HEK293 (cell line): ENCODE measurements at regions not wholly inside any gene's neighbourhood (a gene's known extent, or its start where the extent isn't known, plus 50 kb on each side); places are given as distances from the start of the nearest gene placed in this dataset.

Experiments
- CTCF ChIA-PET: fragments of 350-600 bp; formaldehyde crosslinking; extraction: SDS; loops from one replicate; lab custom pipeline; 2021; ENCODE audit warnings: antibody characterized with exemption; lab: Yijun Ruan, JAX
- POLR2A ChIA-PET: fragments of 300-600 bp; formaldehyde crosslinking; extraction: SDS; loops from one replicate; lab custom pipeline; 2020; ENCODE audit warnings: antibody characterized with exemption, inconsistent platforms; lab: Yijun Ruan, JAX
- H3K27ac ChIP-seq: fragments of 200-500 bp; sonication (Bioruptor generic); 2 replicates; pipeline ENCODE4 v1.5.1; 2014; ENCODE audit warnings: low read depth, low read length, control low read depth, inconsistent platforms; ENCODE audit errors: extremely low read depth
- H3K36me3 ChIP-seq, 2 experiments: fragments of 200-500 bp in 1 of 2; sonication (Bioruptor generic) in 1 of 2; 1 replicate in 1 of 2; 2 replicates in 1 of 2; pipeline ENCODE4 v1.5.1; 2014 to 2017; ENCODE audit warnings: inconsistent platforms in 2 of 2, low read length in 2 of 2; ENCODE audit not compliant: control insufficient read depth in 2 of 2, insufficient read depth in 1 of 2
- H3K4me1 ChIP-seq: fragments of 200-500 bp; sonication (Bioruptor generic); 2 replicates; pipeline ENCODE4 v1.5.1; 2014; ENCODE audit warnings: mild to moderate bottlenecking, low read length, inconsistent platforms; ENCODE audit not compliant: control insufficient read depth, insufficient read depth
- H3K4me3 ChIP-seq: 2 replicates; pipeline ENCODE4 v1.5.1; 2011; ENCODE audit warnings: low read depth, mild to moderate bottlenecking, control low read depth, low read length, moderate library complexity
- H3K9me3 ChIP-seq: fragments of 200-500 bp; sonication (Bioruptor generic); 2 replicates; pipeline ENCODE4 v1.5.1; 2014; ENCODE audit warnings: low read depth, low read length, inconsistent platforms; ENCODE audit not compliant: control insufficient read depth, insufficient read depth
- OSR2 ChIP-seq: fragments of 450-650 bp; formaldehyde crosslinking; IDR thresholded peaks from 2 replicates; pipeline ENCODE4 v1.5.1; 2016; ENCODE audit warnings: missing biosample characterization, missing genetic modification characterization
- ZBTB21 ChIP-seq: fragments of 450-650 bp; formaldehyde crosslinking; IDR thresholded peaks from 2 replicates; pipeline ENCODE4 v1.5.1; 2017; ENCODE audit warnings: missing biosample characterization, missing genetic modification characterization
- ZBTB6 ChIP-seq: fragments of 450-650 bp; formaldehyde crosslinking; IDR thresholded peaks from 2 replicates; pipeline ENCODE4 v1.5.1; 2017; ENCODE audit warnings: missing biosample characterization, missing genetic modification characterization
- ZNF16 ChIP-seq: fragments of 450-650 bp; formaldehyde crosslinking; IDR thresholded peaks from 2 replicates; pipeline ENCODE4 v1.5.1; 2016; ENCODE audit warnings: low read depth, missing biosample characterization, missing genetic modification characterization
- ZNF174 ChIP-seq: fragments of 450-650 bp; formaldehyde crosslinking; IDR thresholded peaks from 2 replicates; pipeline ENCODE4 v1.5.0; 2017; ENCODE audit warnings: missing biosample characterization, mild to moderate bottlenecking, missing genetic modification characterization
- ZNF175 ChIP-seq: fragments of 450-650 bp; formaldehyde crosslinking; IDR thresholded peaks from 2 replicates; pipeline ENCODE4 v1.5.1; 2016; ENCODE audit warnings: missing biosample characterization, missing genetic modification characterization
- ZNF211 ChIP-seq: fragments of 450-650 bp; formaldehyde crosslinking; IDR thresholded peaks from 2 replicates; pipeline ENCODE4 v1.5.1; 2016; ENCODE audit warnings: low read depth, missing biosample characterization, missing genetic modification characterization
- ZNF292 ChIP-seq: fragments of 450-650 bp; formaldehyde crosslinking; IDR thresholded peaks from 2 replicates; pipeline ENCODE4 v1.5.1; 2016; ENCODE audit warnings: low read depth, missing biosample characterization, missing genetic modification characterization, borderline replicate concordance
- ZNF302 ChIP-seq: fragments of 450-650 bp; formaldehyde crosslinking; IDR thresholded peaks from 2 replicates; pipeline ENCODE4 v1.5.1; 2016; ENCODE audit warnings: missing biosample characterization, missing genetic modification characterization, low read depth
- ZNF501 ChIP-seq: fragments of 450-650 bp; formaldehyde crosslinking; IDR thresholded peaks from 2 replicates; pipeline ENCODE4 v1.5.1; 2016; ENCODE audit warnings: missing biosample characterization, missing genetic modification characterization
- ZNF664 ChIP-seq: fragments of 450-650 bp; formaldehyde crosslinking; IDR thresholded peaks from 2 replicates; pipeline ENCODE4 v1.5.1; 2016; ENCODE audit warnings: missing biosample characterization, missing genetic modification characterization
- TF ChIP-seq, protein P1 (sequence below): fragments of 450-650 bp; formaldehyde crosslinking; IDR thresholded peaks from 2 replicates; pipeline ENCODE4 v1.5.1; 2017; ENCODE audit warnings: missing biosample characterization, mild to moderate bottlenecking, missing genetic modification characterization, moderate library complexity
- TF ChIP-seq, protein P2 (sequence below): fragments of 450-650 bp; formaldehyde crosslinking; IDR thresholded peaks from 2 replicates; pipeline ENCODE4 v1.5.1; 2016; ENCODE audit warnings: missing biosample characterization, missing genetic modification characterization

DNA sequence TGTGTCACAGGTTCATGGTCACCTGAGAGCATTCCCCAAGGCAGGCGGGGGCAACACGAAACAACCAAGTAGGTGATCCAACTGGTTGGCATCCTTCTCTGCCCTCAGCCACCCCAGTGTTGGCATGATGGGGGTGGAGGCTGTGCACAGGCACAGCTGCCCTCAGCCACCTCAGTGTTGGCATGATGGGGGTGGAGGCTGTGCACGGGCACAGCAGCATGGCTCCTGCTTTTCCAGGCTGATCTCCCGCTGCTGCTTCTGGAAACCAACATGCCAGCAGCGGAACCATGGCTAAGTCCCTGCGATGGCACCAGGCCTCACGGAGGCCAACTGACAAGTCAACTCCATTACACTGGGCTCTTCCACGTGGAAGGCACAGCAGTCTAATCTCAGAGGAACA lies 447.8 kb downstream of the PTPRU start (continued):
- TF ChIP-seq, protein P1, sequence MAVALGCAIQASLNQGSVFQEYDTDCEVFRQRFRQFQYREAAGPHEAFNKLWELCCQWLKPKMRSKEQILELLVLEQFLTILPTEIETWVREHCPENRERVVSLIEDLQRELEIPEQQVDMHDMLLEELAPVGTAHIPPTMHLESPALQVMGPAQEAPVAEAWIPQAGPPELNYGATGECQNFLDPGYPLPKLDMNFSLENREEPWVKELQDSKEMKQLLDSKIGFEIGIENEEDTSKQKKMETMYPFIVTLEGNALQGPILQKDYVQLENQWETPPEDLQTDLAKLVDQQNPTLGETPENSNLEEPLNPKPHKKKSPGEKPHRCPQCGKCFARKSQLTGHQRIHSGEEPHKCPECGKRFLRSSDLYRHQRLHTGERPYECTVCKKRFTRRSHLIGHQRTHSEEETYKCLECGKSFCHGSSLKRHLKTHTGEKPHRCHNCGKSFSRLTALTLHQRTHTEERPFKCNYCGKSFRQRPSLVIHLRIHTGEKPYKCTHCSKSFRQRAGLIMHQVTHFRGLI (tag by site-specific recombination) = no peak
- no peak for TF ChIP-seq ZNF501 (tag by site-specific recombination)
- no peak for TF ChIP-seq ZBTB6 (tag by site-specific recombination)
- TF ChIP-seq ZNF302 (tag by site-specific recombination) = no peak
- no peak for TF ChIP-seq ZBTB21
- TF ChIP-seq, all 188 proteins: peak for 0

GRCh38 chr1:29683472-29683871 lies 447.1 kb downstream of the PTPRU start:
- TF ChIP-seq ZNF211 (tag by site-specific recombination) (no peak), ZNF664 (tag by site-specific recombination) (peak; percentile 41; the same call in 1 of the 2 replicates), OSR2 (tag by site-specific recombination) (no peak)
- TF ChIP-seq, protein P2, sequence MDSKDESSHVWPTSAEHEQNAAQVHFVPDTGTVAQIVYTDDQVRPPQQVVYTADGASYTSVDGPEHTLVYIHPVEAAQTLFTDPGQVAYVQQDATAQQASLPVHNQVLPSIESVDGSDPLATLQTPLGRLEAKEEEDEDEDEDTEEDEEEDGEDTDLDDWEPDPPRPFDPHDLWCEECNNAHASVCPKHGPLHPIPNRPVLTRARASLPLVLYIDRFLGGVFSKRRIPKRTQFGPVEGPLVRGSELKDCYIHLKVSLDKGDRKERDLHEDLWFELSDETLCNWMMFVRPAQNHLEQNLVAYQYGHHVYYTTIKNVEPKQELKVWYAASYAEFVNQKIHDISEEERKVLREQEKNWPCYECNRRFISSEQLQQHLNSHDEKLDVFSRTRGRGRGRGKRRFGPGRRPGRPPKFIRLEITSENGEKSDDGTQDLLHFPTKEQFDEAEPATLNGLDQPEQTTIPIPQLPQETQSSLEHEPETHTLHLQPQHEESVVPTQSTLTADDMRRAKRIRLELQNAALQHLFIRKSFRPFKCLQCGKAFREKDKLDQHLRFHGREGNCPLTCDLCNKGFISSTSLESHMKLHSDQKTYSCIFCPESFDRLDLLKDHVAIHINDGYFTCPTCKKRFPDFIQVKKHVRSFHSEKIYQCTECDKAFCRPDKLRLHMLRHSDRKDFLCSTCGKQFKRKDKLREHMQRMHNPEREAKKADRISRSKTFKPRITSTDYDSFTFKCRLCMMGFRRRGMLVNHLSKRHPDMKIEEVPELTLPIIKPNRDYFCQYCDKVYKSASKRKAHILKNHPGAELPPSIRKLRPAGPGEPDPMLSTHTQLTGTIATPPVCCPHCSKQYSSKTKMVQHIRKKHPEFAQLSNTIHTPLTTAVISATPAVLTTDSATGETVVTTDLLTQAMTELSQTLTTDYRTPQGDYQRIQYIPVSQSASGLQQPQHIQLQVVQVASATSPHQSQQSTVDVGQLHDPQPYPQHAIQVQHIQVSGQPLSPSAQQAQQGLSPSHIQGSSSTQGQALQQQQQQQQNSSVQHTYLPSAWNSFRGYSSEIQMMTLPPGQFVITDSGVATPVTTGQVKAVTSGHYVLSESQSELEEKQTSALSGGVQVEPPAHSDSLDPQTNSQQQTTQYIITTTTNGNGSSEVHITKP (tag by site-specific recombination) = no peak
- Histone ChIP-seq H3K4me1 (no peaks in the 10 kb centered on the region; the same call in 1 of the 2 replicates), H3K27ac (no peak overlapping the region), H3K4me3 (no peak overlapping the region), H3K36me3 (no peaks in the 10 kb centered on the region), H3K9me3 (no peaks in the 10 kb centered on the region)
- ChIA-PET CTCF (interaction anchor here (0.9 kb wide), 1 partner anchor 20 kb away, joined by 3 read pairs; no protein-coding TSS in a partner anchor), POLR2A (no interaction called here)

DNA sequence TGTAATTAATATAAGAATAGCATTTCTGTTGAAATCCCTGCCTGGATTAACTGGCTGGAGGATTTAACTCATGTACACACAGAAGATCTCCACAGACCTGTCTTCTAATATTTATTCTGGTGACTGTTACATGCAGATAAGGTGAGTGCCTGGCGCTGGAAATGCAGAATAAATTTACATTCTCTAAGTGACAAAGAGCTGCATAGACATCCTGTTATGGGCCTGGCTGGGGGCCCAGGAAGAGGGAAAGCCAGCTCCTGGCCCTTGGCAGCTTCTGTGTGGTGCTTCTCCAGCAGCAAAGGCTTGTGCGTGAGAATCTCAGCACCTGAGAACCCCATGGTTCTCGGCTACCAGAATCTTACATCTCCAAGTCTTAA lies 446.6 kb downstream of the PTPRU start:
- CTCF ChIA-PET = interaction anchor here (0.9 kb wide), 1 partner anchor 21 kb away, joined by 3 read pairs; no protein-coding TSS in a partner anchor
- H3K36me3 ChIP-seq = no peaks in the 10 kb centered on the region
- POLR2A ChIA-PET = no interaction called here
- no peak for TF ChIP-seq ZNF175
- TF ChIP-seq ZNF292 (tag by site-specific recombination) = no peak
- no peak for TF ChIP-seq ZNF174 (tag by site-specific recombination)
- TF ChIP-seq ZNF16 (tag by site-specific recombination) = no peak
- TF ChIP-seq, all 188 proteins: peak for 0
- no peaks in the 10 kb centered on the region for H3K9me3 ChIP-seq
- no peaks in the 10 kb centered on the region; the same call in 1 of the 2 replicates for H3K4me1 ChIP-seq
- no peak overlapping the region for H3K27ac ChIP-seq
- H3K4me3 ChIP-seq = no peak overlapping the region
